ELF-1 (cell line): ENCODE measurements at regions not wholly inside any gene's neighbourhood (a gene's known extent, or its start where the extent isn't known, plus 50 kb on each side); places are given as distances from the start of the nearest gene placed in this dataset.

Source experiments
- DNase-seq: peaks from one replicate; pipeline ENCODE4 v3.0.0-alpha.2; 2016; ENCODE audit warnings: low read depth, low spot score

- no peak for DNase-seq
These were observed 635.2 kb downstream of the TBC1D22A start for GRCh38 chr22:47397673-47398072.

- DNase-seq, result no peak
These were observed 634.1 kb downstream of the TBC1D22A start for GRCh38 chr22:47396515-47396914.

GRCh38 chr22:47396105-47396504 is 633.7 kb downstream of the TBC1D22A start:
- DNase-seq, result no peak

GRCh38 chr22:47395481-47395880 is 633.0 kb downstream of the TBC1D22A start:
- DNase-seq, result no peak

- DNase-seq, result no peak
These were observed 632.3 kb downstream of the TBC1D22A start for GRCh38 chr22:47394504-47395440.

GRCh38 chr22:47393191-47393590 is 630.7 kb downstream of the TBC1D22A start:
- DNase-seq, result peak; percentile 54

- no peak for DNase-seq
These were observed 630.3 kb downstream of the TBC1D22A start for GRCh38 chr22:47392729-47393128.

- DNase-seq, result no peak
These were observed 629.6 kb downstream of the TBC1D22A start for GRCh38 chr22:47392054-47392347.

- no peak for DNase-seq
These were observed 629.0 kb downstream of the TBC1D22A start for GRCh38 chr22:47391169-47392053.

GRCh38 chr22:47390026-47390970 is 627.8 kb downstream of the TBC1D22A start:
- no peak for DNase-seq

GRCh38 chr22:47389201-47389600 is 626.8 kb downstream of the TBC1D22A start:
- DNase-seq, result no peak

GRCh38 chr22:47388778-47389177 is 626.3 kb downstream of the TBC1D22A start:
- no peak for DNase-seq

GRCh38 chr22:47388331-47388730 is 625.9 kb downstream of the TBC1D22A start:
- no peak for DNase-seq

GRCh38 chr22:47386812-47387510 is 624.5 kb downstream of the TBC1D22A start:
- no peak for DNase-seq

- DNase-seq, result no peak
These were observed 622.5 kb downstream of the TBC1D22A start for GRCh38 chr22:47384977-47385376.

GRCh38 chr22:47382164-47382890 is 619.9 kb downstream of the TBC1D22A start:
- DNase-seq, result no peak

- no peak for DNase-seq
These were observed 618.8 kb downstream of the TBC1D22A start for GRCh38 chr22:47381240-47381639.

- DNase-seq, result no peak
These were observed 618.2 kb downstream of the TBC1D22A start for GRCh38 chr22:47380692-47381091.

GRCh38 chr22:47379037-47379436 is 616.6 kb downstream of the TBC1D22A start:
- peak; percentile 28 for DNase-seq

GRCh38 chr22:47377926-47378560 is 615.6 kb downstream of the TBC1D22A start:
- DNase-seq, result peak; percentile 40
